NCI-H1048 (cell line): ENCODE measurements at regions not wholly inside any gene's neighbourhood (a gene's known extent, or its start where the extent isn't known, plus 50 kb on each side); places are given as distances from the start of the nearest gene placed in this dataset.
"Not testable (repeated sequence)": the region's sequence is repeated elsewhere in the genome, so short reads cannot be mapped to it uniquely, and the experiment has no call there.

ENCODE experiments used
- DNase-seq: peaks from one replicate; lab custom pipeline; 2025; lab: John Stamatoyannopoulos, UW

- DNase-seq = not testable (repeated sequence)
Measured at GRCh38 chr3:94846251-94846650, 783.4 kb downstream of the NSUN3 start.

GRCh38 chr3:94862703-94863102 is 799.8 kb downstream of the NSUN3 start:
- peak; percentile 2 for DNase-seq

GRCh38 chr3:94869059-94869547 is 806.2 kb downstream of the NSUN3 start:
- no peak for DNase-seq

GRCh38 chr3:94873751-94874150 is 810.9 kb downstream of the NSUN3 start:
- no peak for DNase-seq

GRCh38 chr3:94875149-94875548 is 812.3 kb downstream of the NSUN3 start:
- DNase-seq = no peak

GRCh38 chr3:94887065-94887464 is 824.2 kb downstream of the NSUN3 start:
- DNase-seq = no peak

- no peak for DNase-seq
Measured at GRCh38 chr3:94896994-94897393, 834.1 kb downstream of the NSUN3 start.

GRCh38 chr3:94904156-94904674 is 841.4 kb downstream of the NSUN3 start:
- DNase-seq = no peak

GRCh38 chr3:94909726-94910125 is 846.9 kb downstream of the NSUN3 start:
- DNase-seq = no peak

- no peak for DNase-seq
Measured at GRCh38 chr3:94912656-94913055, 849.8 kb downstream of the NSUN3 start.

GRCh38 chr3:94927175-94927574 is 864.3 kb downstream of the NSUN3 start:
- DNase-seq = no peak

GRCh38 chr3:94928921-94929320 is 866.1 kb downstream of the NSUN3 start:
- no peak for DNase-seq

- DNase-seq = no peak
Measured at GRCh38 chr3:94935738-94936580, 873.1 kb downstream of the NSUN3 start.

GRCh38 chr3:94937980-94938379 is 875.1 kb downstream of the NSUN3 start:
- no peak for DNase-seq

- DNase-seq = no peak
Measured at GRCh38 chr3:94946683-94947082, 883.8 kb downstream of the NSUN3 start.

GRCh38 chr3:94961423-94962100 is 898.7 kb downstream of the NSUN3 start:
- no peak for DNase-seq

GRCh38 chr3:94965867-94966475 is 903.1 kb downstream of the NSUN3 start:
- no peak for DNase-seq

GRCh38 chr3:94967196-94967595 is 904.3 kb downstream of the NSUN3 start:
- DNase-seq = no peak

- no peak for DNase-seq
Measured at GRCh38 chr3:94968519-94968918, 905.7 kb downstream of the NSUN3 start.

- no peak for DNase-seq
Measured at GRCh38 chr3:94972066-94972465, 909.2 kb downstream of the NSUN3 start.

GRCh38 chr3:94978084-94978483 is 915.2 kb downstream of the NSUN3 start:
- no peak for DNase-seq

- DNase-seq = no peak
Measured at GRCh38 chr3:94985778-94986177, 922.9 kb downstream of the NSUN3 start.
